Left cardiac atrium (tissue), 4 donors: ENCODE measurements at regions not wholly inside any gene's neighbourhood (a gene's known extent, or its start where the extent isn't known, plus 50 kb on each side); places are given as distances from the start of the nearest gene placed in this dataset.
A peak's percentile ranks its signal among the peaks of the same experiment; 100 is the strongest.
"Not testable (repeated sequence)": the region's sequence is repeated elsewhere in the genome, so short reads cannot be mapped to it uniquely, and the experiment has no call there.

ENCODE experiments used
- ATAC-seq, 2 donors: fragments of 200-7000 bp; cut with Tn5 transposase; one replicate each; pipeline ENCODE4 v1.9.1; 2020; ENCODE audit warnings: mild to moderate bottlenecking in 2 of 2, moderate library complexity in 2 of 2
- DNase-seq: peaks from one replicate; pipeline ENCODE4 v3.0.0-alpha.2; 2020
- intact Hi-C, 2 donors: fragments of 100-400 bp; cut with DNase I; formaldehyde crosslinking; loops; one replicate each; pipeline versions ENCODE4 v1.14.1 to v1.15.1; 2022 to 2023
- donor health status: DM: no; HTN: yes; CAD: no.
- donor health status: DM: no; HTN: yes; CAD: no; lungs with severe emphysema.
- donor health status: DM: yes; HTN: yes; CAD: no.
- donor health status: Dilated cardiomyopathy.

GRCh38 chr14:56416213-56416612, 163.4 kb upstream of the TMEM260 start:
- DNase-seq (no peak), ATAC-seq (no peak)
- intact Hi-C loops: no loop called here

GRCh38 chr14:56417173-56417572, 162.4 kb upstream of the TMEM260 start:
- DNase-seq (no peak), ATAC-seq (no peak)
- intact Hi-C loops: no loop called here

GRCh38 chr14:56419750-56420149, 159.8 kb upstream of the TMEM260 start:
- intact Hi-C loops: loop anchor here (5.0 to 10.0 kb wide), 2 partner anchors 705 to 712 kb away; no protein-coding TSS in a partner anchor
- ATAC-seq (no peak), DNase-seq (no peak)

GRCh38 chr14:56422221-56422620, 157.4 kb upstream of the TMEM260 start:
- DNase-seq (no peak), ATAC-seq (no peak)
- intact Hi-C loops: loop anchor here (5.0 to 10.0 kb wide), 2 partner anchors 707 to 715 kb away; no protein-coding TSS in a partner anchor

DNA sequence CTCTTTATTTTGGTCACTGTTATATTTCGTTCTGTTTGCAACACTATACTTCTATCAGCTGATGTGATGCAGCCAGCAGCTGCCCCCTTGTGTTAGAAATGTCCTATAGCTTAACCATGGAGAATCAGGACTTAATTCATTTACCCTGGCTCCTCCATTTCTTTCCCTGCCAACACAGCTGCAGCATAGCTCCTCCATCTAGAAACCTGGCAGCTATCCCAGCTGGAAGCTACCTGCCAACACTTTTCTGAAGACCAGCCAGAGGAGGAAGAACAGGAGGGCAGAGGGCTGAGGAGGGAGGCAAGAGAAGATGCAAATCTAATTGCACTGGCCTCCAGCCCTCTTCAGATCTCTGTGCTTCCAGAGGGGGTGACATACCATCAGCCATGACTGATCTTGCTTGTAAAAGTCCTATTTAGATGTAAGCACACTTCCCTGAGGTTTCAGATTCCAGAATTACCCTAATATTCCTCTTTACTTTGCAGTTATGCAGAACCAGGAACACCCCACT, 156.8 kb upstream of the TMEM260 start:
- ATAC-seq (peak; percentile 94 to 96), DNase-seq (peak; percentile 52)
- intact Hi-C loops: loop anchor here (5.0 to 10.0 kb wide), 2 partner anchors 708 to 715 kb away; no protein-coding TSS in a partner anchor

DNA sequence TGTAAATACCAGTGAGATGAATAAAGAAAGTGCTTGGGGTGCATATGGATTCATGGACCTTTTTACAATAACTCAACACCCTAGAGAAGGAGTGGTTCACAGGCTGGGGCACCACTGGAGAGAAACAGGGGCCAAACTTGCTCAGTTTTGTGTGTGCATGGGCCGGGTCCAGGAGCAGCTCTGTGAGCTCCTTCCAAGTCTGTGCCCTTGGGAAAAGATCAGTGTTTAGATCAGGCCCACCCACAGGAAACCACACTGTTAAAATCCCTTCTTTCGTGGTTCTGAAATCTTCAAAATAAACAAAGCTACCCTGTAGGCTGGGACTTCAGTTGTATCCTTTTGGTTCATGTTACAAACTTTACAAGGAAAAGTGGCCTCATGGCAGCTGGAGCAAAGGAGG, 156.1 kb upstream of the TMEM260 start:
- no peak for DNase-seq

DNA sequence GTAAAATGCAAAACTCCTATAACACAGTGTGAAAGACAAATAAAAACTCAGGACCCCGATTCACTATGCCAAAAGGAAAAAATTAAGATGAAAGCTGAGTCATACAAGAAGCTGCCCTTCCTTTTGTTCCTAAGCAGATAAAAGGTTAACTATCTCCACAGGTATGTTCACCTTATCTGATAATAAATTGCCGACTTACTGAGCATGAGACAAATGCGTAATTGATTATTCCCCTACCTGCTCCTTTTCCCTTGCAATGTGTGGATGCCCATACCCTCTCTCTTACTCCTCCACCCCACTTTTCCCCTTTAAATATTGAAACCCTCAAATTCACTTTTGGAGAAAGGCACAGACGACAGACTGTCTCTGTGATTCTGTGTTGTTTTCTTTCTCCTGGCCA, 148.6 kb upstream of the TMEM260 start:
- ATAC-seq: no peak
- intact Hi-C loops: no loop called here
- no peak for DNase-seq

More for the DNA sequence above, 156.1 kb upstream of the TMEM260 start:
- intact Hi-C loops: loop anchor here (5.0 to 10.0 kb wide), 2 partner anchors 709 to 716 kb away; no protein-coding TSS in a partner anchor
- ATAC-seq: peak in 1 of 2 donors; percentile 62

DNA sequence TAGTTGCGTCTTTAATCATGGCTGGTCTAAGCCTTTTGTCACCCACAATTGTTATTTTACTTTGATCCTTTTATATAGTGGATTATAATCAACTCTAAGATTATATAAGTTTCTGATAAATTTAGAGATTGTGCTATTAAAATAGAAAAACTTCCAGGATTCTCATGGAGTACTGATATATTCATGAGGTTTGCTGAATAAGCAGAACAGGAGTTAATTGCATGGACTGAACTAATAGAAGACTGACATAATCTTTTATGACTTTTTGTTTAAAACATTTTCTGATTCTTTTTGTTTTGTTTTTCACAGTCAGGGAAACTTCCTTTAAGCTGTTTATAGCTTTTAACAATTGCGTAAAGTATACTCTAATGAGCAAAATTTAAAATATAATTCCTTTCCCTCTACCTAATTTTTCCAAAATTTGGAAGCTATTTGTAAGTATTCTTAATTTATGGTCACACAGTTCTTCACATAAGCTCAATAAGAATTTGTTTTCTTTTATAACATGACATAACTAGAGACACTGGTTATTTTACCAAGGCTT, 129.9 kb upstream of the TMEM260 start:
- intact Hi-C loops: no loop called here
- ATAC-seq: no peak
- DNase-seq: no peak

GRCh38 chr14:56452940-56453339, 126.7 kb upstream of the TMEM260 start:
- no peak for ATAC-seq
- intact Hi-C loops: no loop called here

DNA sequence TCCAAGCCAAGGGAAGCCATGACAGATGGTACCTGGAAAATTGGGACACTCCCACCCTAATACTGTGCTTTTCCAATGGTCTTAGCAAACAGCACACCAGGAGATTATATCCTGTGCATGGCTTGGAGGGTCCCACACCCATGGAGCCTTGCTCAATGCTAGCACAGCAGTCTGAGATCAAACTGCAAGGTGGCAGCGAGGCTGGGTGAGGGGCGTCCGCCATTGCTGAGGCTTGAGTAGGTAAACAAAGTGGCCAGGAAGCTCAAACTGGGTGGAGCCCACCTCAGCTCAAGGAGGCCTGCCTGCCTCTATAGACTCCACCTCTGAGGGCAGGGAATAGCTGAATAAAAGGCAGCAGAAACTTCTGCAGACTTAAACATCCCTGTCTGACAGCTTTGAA, 124.9 kb upstream of the TMEM260 start:
- DNase-seq, intact Hi-C loops, ATAC-seq: not testable (repeated sequence)

More at GRCh38 chr14:56452940-56453339, 126.7 kb upstream of the TMEM260 start:
- no peak for DNase-seq

DNA sequence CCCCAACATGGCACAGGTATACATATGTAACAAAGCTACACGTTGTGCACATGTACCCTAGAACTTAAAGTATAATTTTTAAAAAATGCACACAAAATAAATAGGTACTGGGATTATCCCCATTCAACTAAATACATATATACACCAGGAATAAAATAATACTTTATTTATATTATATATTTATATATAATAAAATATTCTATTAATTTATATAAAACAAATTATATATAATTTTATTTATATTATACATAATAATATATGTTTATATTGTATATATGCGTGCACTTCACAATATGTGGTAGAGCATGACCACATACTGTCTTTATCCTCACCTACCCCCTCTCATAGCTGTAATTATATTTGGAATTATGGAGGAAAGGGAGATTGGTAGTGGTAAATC, 119.1 kb upstream of the TMEM260 start:
- ATAC-seq (no peak), DNase-seq (no peak)
- intact Hi-C loops: no loop called here

GRCh38 chr14:56461276-56462275, 118.0 kb upstream of the TMEM260 start:
- intact Hi-C loops: no loop called here
- DNase-seq: no peak
- ATAC-seq: no peak

DNA sequence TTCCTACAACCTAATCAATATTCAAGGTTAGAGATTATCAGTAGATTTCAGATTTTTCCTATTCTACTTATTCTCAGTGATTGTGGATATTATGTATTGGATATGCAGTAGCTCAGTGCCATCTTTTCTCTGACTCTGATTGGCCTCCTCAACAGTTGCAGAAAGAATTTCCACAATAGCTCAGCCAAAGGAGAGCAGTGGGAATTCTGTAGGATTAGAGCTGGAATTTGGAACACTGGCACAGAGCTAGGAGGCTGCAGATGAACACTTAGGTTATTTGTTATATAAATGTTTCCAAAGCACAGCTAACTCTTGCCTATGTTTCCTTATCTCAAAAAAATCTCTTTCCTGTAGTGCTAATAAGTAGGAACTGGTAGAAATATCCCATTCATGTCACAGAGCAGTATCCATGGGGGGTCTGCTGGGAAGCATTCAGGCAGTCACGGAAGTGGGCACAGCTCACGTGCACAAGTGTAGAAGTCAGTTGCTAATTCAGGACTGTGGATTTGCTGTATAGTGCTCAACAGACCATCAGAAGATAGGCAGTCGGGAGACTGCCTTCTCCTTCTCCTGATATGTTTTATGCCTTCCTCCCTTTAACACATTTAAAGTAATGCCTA, 116.2 kb upstream of the TMEM260 start:
- intact Hi-C loops: no loop called here
- DNase-seq: no peak
- no peak for ATAC-seq

- no peak for DNase-seq
- intact Hi-C loops: loop anchor here (5.0 to 10.0 kb wide), 4 partner anchors 736 to 1256 kb away; no protein-coding TSS in a partner anchor
- no peak for ATAC-seq
Observed at GRCh38 chr14:56471056-56471455, 108.5 kb upstream of the TMEM260 start.

DNA sequence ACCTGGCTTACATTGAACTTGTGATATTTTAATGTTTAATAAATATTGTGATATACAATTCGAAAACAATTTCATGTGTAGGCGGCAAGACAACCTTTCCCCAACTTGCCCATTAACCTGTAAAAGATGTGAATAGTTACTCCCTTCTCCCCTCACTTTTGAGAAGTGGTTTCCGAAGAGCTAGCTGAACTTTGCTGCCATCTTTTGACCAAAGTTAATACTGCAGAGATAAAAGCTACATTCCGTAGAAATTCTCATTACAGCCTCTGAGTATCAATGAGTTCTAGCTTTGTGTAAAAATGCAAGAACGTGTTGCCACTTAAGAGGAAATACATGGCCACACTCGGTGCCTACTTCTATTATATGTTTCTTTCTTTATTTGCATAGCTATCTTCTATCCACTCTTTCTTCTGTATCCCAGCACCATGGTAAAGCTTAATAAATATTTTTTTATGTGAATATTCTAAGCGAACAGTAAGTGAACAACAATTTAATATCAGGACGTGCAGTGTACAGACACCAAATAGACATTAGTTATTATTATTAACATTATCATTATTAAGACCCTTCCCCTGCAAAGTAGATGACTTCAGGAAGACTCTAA, 105.1 kb upstream of the TMEM260 start:
- DNase-seq (no peak), ATAC-seq (peak; percentile 26 to 41)
- intact Hi-C loops: loop anchor here (2.0 to 10.0 kb wide), 5 partner anchors 740 to 1260 kb away; no protein-coding TSS in a partner anchor

DNA sequence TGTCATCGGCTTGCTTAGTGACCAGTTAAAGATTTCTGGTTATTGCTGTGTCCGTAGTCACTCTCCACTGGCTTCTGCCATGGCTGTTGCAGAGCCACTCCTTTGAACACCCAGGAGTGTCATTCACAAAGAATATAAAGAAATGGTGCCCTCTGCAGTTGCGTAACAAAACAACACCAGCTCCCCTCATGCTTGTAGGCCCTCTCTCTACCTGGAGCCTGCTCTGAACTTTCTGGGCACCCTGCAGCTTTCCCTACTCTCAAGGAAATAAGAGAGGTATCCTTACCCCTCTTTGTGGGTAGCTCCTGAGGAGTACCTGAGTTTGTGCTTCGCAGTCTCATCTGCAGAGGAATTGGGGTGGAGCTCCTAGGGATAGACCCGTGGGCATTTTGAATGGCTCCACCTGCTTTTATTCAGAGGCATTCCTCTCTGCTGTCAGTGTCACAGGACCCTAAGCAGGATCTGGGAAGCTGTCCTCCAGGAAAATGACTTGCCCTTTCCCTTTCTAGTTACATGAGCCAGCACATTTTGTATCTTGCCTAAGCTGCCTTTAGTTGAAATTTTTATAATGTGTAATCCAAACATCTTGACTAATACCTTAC, 97.2 kb upstream of the TMEM260 start:
- intact Hi-C loops: no loop called here
- ATAC-seq (no peak), DNase-seq (no peak)

DNA sequence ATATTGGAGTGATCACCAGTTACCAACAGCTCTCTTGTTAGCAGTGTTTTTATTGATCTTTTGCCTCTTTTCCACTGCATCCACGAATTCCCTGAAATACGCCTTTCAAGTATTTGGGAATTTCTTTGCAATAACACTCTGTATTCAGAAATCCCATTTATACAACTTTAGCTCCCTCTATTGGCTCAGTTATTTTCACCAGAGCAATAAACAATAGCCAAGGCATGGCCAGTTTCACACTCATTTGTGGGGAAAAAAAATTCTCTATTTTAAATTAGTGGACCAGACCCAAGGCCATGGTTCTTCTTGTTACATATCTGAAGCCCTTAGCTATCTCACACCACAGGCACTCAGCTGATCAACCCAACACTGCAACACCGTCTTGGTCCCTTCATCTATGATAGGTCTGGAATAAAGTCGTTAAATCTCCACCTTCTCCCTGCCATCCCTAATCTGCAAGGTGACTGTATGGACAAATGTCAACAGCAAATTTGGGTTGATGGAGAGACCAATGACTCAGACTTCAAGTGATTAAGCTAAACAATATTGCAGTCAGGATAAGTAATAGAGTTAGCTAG, 92.4 kb upstream of the TMEM260 start:
- ATAC-seq (peak in 1 of 2 donors; percentile 40), DNase-seq (no peak)
- intact Hi-C loops: no loop called here

- ATAC-seq (no peak), DNase-seq (no peak)
- intact Hi-C loops: no loop called here
Observed at GRCh38 chr14:56487761-56488160, 91.8 kb upstream of the TMEM260 start.
